ENCODE measurements at regions not wholly inside any gene's neighbourhood (a gene's known extent, or its start where the extent isn't known, plus 50 kb on each side); places are given as distances from the start of the nearest gene placed in this dataset.

DNA sequence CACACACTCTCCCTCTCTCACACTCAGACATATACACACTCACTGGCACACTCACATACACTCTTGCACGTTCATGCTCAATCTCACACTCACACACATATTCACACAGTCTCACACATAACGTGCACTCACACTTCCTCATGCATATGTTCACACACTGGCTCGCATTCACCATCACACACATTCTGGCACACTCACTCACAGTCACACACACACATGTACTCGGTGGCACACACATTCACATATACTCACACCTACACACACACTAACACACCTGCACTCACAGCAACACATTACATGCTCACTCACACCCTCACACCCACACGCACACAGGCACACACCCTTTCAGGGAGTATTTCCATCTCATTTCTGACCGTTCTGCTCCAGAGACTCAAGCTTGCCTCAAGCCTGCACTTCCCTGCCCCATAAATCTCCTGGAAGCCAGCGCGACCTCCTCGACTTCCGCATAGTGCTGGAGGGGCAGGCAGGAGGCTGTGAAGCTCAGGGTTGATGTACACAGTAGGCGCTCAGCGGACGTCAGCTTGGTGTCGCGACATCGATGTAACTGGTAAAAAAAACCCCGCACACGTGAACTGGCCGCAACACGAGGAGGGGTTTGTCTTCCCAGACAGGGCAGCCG, 66.7 kb upstream of the FOXF1 start:
- TF ChIP-seq, protein P1, sequence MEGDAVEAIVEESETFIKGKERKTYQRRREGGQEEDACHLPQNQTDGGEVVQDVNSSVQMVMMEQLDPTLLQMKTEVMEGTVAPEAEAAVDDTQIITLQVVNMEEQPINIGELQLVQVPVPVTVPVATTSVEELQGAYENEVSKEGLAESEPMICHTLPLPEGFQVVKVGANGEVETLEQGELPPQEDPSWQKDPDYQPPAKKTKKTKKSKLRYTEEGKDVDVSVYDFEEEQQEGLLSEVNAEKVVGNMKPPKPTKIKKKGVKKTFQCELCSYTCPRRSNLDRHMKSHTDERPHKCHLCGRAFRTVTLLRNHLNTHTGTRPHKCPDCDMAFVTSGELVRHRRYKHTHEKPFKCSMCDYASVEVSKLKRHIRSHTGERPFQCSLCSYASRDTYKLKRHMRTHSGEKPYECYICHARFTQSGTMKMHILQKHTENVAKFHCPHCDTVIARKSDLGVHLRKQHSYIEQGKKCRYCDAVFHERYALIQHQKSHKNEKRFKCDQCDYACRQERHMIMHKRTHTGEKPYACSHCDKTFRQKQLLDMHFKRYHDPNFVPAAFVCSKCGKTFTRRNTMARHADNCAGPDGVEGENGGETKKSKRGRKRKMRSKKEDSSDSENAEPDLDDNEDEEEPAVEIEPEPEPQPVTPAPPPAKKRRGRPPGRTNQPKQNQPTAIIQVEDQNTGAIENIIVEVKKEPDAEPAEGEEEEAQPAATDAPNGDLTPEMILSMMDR (IDR thresholded peaks at IDR 0.05; ENCODE audit: extremely low read depth in 1 of 2, insufficient read depth in 1 of 2, low read depth in 1 of 2, low read length in 2 of 2), result no peak
- TF ChIP-seq MYC (IDR thresholded peaks at IDR 0.05; ENCODE audit: low read depth, low read length) (no peak), FOS (IDR thresholded peaks at IDR 0.05; ENCODE audit: borderline replicate concordance, insufficient read depth, low read length) (no peak)

All from endothelial cell of umbilical vein (primary cell).